GM23248 (cell line): ENCODE measurements at regions not wholly inside any gene's neighbourhood (a gene's known extent, or its start where the extent isn't known, plus 50 kb on each side); places are given as distances from the start of the nearest gene placed in this dataset.

Experiments
- DNase-seq: peaks from one replicate; pipeline ENCODE4 v3.0.0-alpha.2; 2015
- H2AFZ ChIP-seq: fragments of 200-600 bp; sonication (generic); 2 replicates; pipeline ENCODE4 v1.6.1; 2016; ENCODE audit warnings: antibody characterized with exemption
- H3F3A ChIP-seq: fragments of 200-600 bp; sonication (generic); 2 replicates; pipeline ENCODE4 v1.6.1; 2016; ENCODE audit warnings: mild to moderate bottlenecking, antibody characterized with exemption, mixed run types; ENCODE audit not compliant: insufficient read depth
- H3K27ac ChIP-seq: fragments of 200-600 bp; sonication (generic); 2 replicates; pipeline ENCODE4 v1.5.1; 2016; ENCODE audit warnings: mild to moderate bottlenecking
- H3K27me3 ChIP-seq: fragments of 200-600 bp; sonication (generic); replicated peaks from 2 replicates; pipeline ENCODE4 v1.6.1; 2016; ENCODE audit warnings: mild to moderate bottlenecking; ENCODE audit not compliant: insufficient read depth
- H3K36me3 ChIP-seq: fragments of 200-600 bp; sonication (generic); 2 replicates; pipeline ENCODE4 v1.6.1; 2016; ENCODE audit warnings: low read depth, mild to moderate bottlenecking
- H3K4me1 ChIP-seq: fragments of 200-600 bp; sonication (generic); 2 replicates; pipeline ENCODE4 v1.6.1; 2016; ENCODE audit warnings: mild to moderate bottlenecking; ENCODE audit not compliant: insufficient read depth
- H3K4me2 ChIP-seq: fragments of 200-600 bp; sonication (generic); one replicate; pipeline ENCODE4 v1.6.1; 2016; ENCODE audit warnings: mild to moderate bottlenecking; ENCODE audit not compliant: unreplicated experiment
- H3K4me3 ChIP-seq: fragments of 200-600 bp; sonication (generic); 2 replicates; pipeline ENCODE4 v1.5.1; 2016; ENCODE audit warnings: mild to moderate bottlenecking
- H3K79me2 ChIP-seq: fragments of 200-600 bp; sonication (generic); 2 replicates; pipeline ENCODE4 v1.6.1; 2016; ENCODE audit warnings: mild to moderate bottlenecking; ENCODE audit not compliant: insufficient read depth
- H3K9ac ChIP-seq: fragments of 200-600 bp; sonication (generic); 2 replicates; pipeline ENCODE4 v1.6.1; 2016; ENCODE audit warnings: mild to moderate bottlenecking
- H3K9me2 ChIP-seq: fragments of 200-600 bp; sonication (generic); 2 replicates; pipeline ENCODE4 v1.6.1; 2016; ENCODE audit warnings: mixed run types, mild to moderate bottlenecking, moderate library complexity; ENCODE audit not compliant: insufficient read depth
- H3K9me3 ChIP-seq: fragments of 200-600 bp; sonication (generic); one replicate; pipeline ENCODE4 v1.6.1; 2017; ENCODE audit warnings: low read depth
- H4K20me1 ChIP-seq: fragments of 200-600 bp; sonication (generic); 2 replicates; pipeline ENCODE4 v1.6.0; 2016; ENCODE audit not compliant: insufficient read depth
- EZH2 ChIP-seq: fragments of 200-600 bp; sonication (generic); IDR thresholded peaks from 2 replicates; pipeline ENCODE4 v1.6.1; 2018; ENCODE audit warnings: antibody characterized with exemption, mild to moderate bottlenecking; ENCODE audit not compliant: insufficient read depth, poor library complexity, severe bottlenecking
- EZH2phosphoT487 ChIP-seq: fragments of 200-600 bp; sonication (generic); IDR thresholded peaks from 2 replicates; pipeline ENCODE4 v1.6.1; 2018; ENCODE audit warnings: antibody characterized with exemption, moderate library complexity, mild to moderate bottlenecking, low read depth; ENCODE audit not compliant: insufficient read depth
- WGBS, 2 experiments: methylation state at CpG; one replicate each; pipeline ENCODE4 v1.1.6; 2015 to 2017; ENCODE audit warnings: low lambda C conversion rate in 2 of 2, low coverage in 1 of 2; ENCODE audit errors: missing lambda C conversion rate in 2 of 2; 5-methylcytosine and 5-hydroxymethylcytosine counted together
- in situ Hi-C: fragments of 300-500 bp; cut with MboI; formaldehyde crosslinking; loops from 2 replicates; pipeline ENCODE4 v1.15.0; 2020

DNA sequence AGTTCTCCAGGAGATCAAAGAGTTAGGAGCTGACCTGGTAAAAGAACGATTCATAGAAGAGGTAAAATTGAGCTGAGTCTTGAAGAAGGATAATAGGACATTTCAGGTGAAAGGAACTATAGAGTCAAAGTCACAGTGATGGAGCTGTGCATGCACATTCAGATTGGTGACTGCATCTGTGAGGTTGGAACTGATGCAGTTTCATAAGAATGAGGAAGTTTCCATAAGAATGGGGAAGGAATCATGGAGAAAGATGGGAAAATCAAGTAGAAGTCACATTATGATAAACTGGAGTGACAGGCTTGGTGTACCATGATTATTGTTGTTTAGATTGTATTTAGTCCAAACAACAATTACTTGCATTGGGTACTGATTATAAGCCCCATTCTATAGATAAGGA, 232.2 kb downstream of the FAM76B start:
- Histone ChIP-seq H2AFZ (no peak overlapping the region), H3K9me3 (no peaks in the 10 kb centered on the region), H3K79me2 (no peaks in the 10 kb centered on the region), H3K9me2 (no peaks in the 10 kb centered on the region; the same call in 1 of the 2 replicates), H3K4me3 (no peak overlapping the region), H3K36me3 (no peaks in the 10 kb centered on the region), H3K27ac (no peak overlapping the region), H3K9ac (no peak overlapping the region), H3K4me1 (peaks cover 5% of the 10 kb centered on the region; the same call in 1 of the 2 replicates), H3F3A (peaks cover 10% of the 10 kb centered on the region; the same call in 1 of the 2 replicates), H3K4me2 (no peak overlapping the region), H3K27me3 (no peaks in the 10 kb centered on the region), H4K20me1 (no peaks in the 10 kb centered on the region)
- TF ChIP-seq EZH2 = no peak
- TF ChIP-seq EZH2phosphoT487 = no peak
- 56 to 63% methylated on average over 1 of the region's 1 CpG for WGBS, 2 experiments
- in situ Hi-C loops = no loop called here
- DNase-seq = no peak

- in situ Hi-C loops = no loop called here
- H3K9ac ChIP-seq = no peak overlapping the region
Observed at GRCh38 chr11:95556342-95557163, 233.0 kb downstream of the FAM76B start.

GRCh38 chr11:95556011-95556341, 233.6 kb downstream of the FAM76B start:
- no peaks in the 10 kb centered on the region for H3K27me3 ChIP-seq
- no peaks in the 10 kb centered on the region for H3K79me2 ChIP-seq
- H3K9me2 ChIP-seq = no peaks in the 10 kb centered on the region
- no peaks in the 10 kb centered on the region for H3K9me3 ChIP-seq
- no peak for TF ChIP-seq EZH2
- no peak for TF ChIP-seq EZH2phosphoT487
- no peaks in the 10 kb centered on the region for H4K20me1 ChIP-seq
- no peak for DNase-seq
- in situ Hi-C loops = no loop called here
- no peak overlapping the region for H3K4me2 ChIP-seq
- peaks cover 5% of the 10 kb centered on the region; the same call in 1 of the 2 replicates for H3K4me1 ChIP-seq
- peaks cover 10% of the 10 kb centered on the region; the same call in 1 of the 2 replicates for H3F3A ChIP-seq
- no peak overlapping the region for H3K27ac ChIP-seq
- H2AFZ ChIP-seq = no peak overlapping the region
- H3K9ac ChIP-seq = no peak overlapping the region
- H3K36me3 ChIP-seq = no peaks in the 10 kb centered on the region
- no peak overlapping the region for H3K4me3 ChIP-seq

More at GRCh38 chr11:95556342-95557163, 233.0 kb downstream of the FAM76B start:
- H3K4me1 ChIP-seq = peaks cover 5% of the 10 kb centered on the region; the same call in 1 of the 2 replicates
- H3F3A ChIP-seq = peaks cover 10% of the 10 kb centered on the region; the same call in 1 of the 2 replicates
- H3K9me3 ChIP-seq = no peaks in the 10 kb centered on the region
- 25 to 26% methylated on average over 5 of the region's 5 CpGs for WGBS, 2 experiments
- no peaks in the 10 kb centered on the region for H3K27me3 ChIP-seq
- H3K4me2 ChIP-seq = no peak overlapping the region
- no peaks in the 10 kb centered on the region for H4K20me1 ChIP-seq
- no peak overlapping the region; the same call in 1 of the 2 replicates for H3K27ac ChIP-seq
- no peaks in the 10 kb centered on the region for H3K79me2 ChIP-seq
- H2AFZ ChIP-seq = no peak overlapping the region
- no peaks in the 10 kb centered on the region; the same call in 1 of the 2 replicates for H3K9me2 ChIP-seq
- no peak overlapping the region for H3K4me3 ChIP-seq
- TF ChIP-seq EZH2phosphoT487 (no peak), EZH2 (no peak)
- peak; percentile 60 for DNase-seq
- H3K36me3 ChIP-seq = no peaks in the 10 kb centered on the region

- TF ChIP-seq EZH2phosphoT487 = no peak
- no peak for TF ChIP-seq EZH2
- H3K9me2 ChIP-seq = no peaks in the 10 kb centered on the region
- no peaks in the 10 kb centered on the region for H3K79me2 ChIP-seq
- no peak for DNase-seq
- no peak overlapping the region for H3K9ac ChIP-seq
- H3K27ac ChIP-seq = no peak overlapping the region
- H2AFZ ChIP-seq = no peak overlapping the region
- no peaks in the 10 kb centered on the region for H3K36me3 ChIP-seq
- H3K27me3 ChIP-seq = no peaks in the 10 kb centered on the region
- H3F3A ChIP-seq = peaks cover 10% of the 10 kb centered on the region; the same call in 1 of the 2 replicates
- H3K9me3 ChIP-seq = no peaks in the 10 kb centered on the region
- no peaks in the 10 kb centered on the region for H4K20me1 ChIP-seq
- in situ Hi-C loops = no loop called here
- H3K4me2 ChIP-seq = no peak overlapping the region
- H3K4me3 ChIP-seq = no peak overlapping the region
- H3K4me1 ChIP-seq = peaks cover 5% of the 10 kb centered on the region; the same call in 1 of the 2 replicates
- 83 to 86% methylated on average over 4 of the region's 4 CpGs for WGBS, 2 experiments
Observed at GRCh38 chr11:95554911-95555310, 234.7 kb downstream of the FAM76B start.
